ENCODE measurements at regions not wholly inside any gene's neighbourhood (a gene's known extent, or its start where the extent isn't known, plus 50 kb on each side); places are given as distances from the start of the nearest gene placed in this dataset.

DNA sequence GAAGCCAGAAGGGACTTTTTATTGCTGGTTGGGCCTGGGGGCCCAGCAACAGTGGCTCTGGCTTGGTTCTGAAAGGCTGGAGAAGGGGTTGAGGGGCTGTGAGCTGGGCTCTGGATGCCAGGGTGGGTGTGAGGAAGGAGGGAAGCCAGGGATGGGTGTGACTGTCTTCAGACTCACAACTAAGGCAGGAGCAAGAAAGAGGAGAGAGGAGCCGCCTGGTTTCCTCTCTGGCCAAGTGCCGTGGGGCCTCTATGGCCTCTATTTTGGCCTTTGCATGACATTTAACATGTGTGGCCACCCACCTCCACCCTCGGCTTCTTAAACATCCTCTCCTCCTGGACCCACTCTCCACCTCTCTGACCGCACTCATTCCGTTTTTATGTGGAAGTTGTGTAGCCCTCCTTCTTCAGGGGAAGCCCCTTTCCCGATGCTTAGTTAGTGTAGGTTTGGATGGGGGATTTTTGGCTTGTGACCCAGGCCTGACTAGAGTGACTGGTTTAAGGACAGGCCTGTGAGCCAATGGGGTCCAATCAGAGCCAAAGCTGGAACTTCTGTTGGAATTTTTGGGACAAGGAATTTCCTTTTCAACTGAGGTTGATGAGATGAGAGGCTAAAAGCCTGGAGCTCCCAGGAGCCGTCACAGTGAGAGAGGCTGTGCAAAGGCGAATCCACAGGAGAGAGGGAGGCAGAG, 517.8 kb downstream of the CCDC171 start:
- TF ChIP-seq EP300 (IDR thresholded peaks at IDR 0.05; ENCODE audit: borderline replicate concordance in 1 of 2, low read depth in 1 of 2, low read length in 1 of 2), result no peak
- TF ChIP-seq, protein P1, sequence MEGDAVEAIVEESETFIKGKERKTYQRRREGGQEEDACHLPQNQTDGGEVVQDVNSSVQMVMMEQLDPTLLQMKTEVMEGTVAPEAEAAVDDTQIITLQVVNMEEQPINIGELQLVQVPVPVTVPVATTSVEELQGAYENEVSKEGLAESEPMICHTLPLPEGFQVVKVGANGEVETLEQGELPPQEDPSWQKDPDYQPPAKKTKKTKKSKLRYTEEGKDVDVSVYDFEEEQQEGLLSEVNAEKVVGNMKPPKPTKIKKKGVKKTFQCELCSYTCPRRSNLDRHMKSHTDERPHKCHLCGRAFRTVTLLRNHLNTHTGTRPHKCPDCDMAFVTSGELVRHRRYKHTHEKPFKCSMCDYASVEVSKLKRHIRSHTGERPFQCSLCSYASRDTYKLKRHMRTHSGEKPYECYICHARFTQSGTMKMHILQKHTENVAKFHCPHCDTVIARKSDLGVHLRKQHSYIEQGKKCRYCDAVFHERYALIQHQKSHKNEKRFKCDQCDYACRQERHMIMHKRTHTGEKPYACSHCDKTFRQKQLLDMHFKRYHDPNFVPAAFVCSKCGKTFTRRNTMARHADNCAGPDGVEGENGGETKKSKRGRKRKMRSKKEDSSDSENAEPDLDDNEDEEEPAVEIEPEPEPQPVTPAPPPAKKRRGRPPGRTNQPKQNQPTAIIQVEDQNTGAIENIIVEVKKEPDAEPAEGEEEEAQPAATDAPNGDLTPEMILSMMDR (IDR thresholded peaks at IDR 0.05), result no peak
- TF ChIP-seq RFX5 (IDR thresholded peaks at IDR 0.05; ENCODE audit: low read length), result no peak
- TF ChIP-seq TCF12 (IDR thresholded peaks at IDR 0.05), result no peak
- no peak for TF ChIP-seq FOSL2 (IDR thresholded peaks at IDR 0.05; ENCODE audit: borderline replicate concordance, low read depth)
- no peak for TF ChIP-seq RAD21 (IDR thresholded peaks at IDR 0.05; ENCODE audit: low read length)
- TF ChIP-seq, protein P2, sequence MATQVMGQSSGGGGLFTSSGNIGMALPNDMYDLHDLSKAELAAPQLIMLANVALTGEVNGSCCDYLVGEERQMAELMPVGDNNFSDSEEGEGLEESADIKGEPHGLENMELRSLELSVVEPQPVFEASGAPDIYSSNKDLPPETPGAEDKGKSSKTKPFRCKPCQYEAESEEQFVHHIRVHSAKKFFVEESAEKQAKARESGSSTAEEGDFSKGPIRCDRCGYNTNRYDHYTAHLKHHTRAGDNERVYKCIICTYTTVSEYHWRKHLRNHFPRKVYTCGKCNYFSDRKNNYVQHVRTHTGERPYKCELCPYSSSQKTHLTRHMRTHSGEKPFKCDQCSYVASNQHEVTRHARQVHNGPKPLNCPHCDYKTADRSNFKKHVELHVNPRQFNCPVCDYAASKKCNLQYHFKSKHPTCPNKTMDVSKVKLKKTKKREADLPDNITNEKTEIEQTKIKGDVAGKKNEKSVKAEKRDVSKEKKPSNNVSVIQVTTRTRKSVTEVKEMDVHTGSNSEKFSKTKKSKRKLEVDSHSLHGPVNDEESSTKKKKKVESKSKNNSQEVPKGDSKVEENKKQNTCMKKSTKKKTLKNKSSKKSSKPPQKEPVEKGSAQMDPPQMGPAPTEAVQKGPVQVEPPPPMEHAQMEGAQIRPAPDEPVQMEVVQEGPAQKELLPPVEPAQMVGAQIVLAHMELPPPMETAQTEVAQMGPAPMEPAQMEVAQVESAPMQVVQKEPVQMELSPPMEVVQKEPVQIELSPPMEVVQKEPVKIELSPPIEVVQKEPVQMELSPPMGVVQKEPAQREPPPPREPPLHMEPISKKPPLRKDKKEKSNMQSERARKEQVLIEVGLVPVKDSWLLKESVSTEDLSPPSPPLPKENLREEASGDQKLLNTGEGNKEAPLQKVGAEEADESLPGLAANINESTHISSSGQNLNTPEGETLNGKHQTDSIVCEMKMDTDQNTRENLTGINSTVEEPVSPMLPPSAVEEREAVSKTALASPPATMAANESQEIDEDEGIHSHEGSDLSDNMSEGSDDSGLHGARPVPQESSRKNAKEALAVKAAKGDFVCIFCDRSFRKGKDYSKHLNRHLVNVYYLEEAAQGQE (IDR thresholded peaks at IDR 0.05; ENCODE audit: low read depth, low read length), result no peak
- TF ChIP-seq EZH2phosphoT487 (IDR thresholded peaks at IDR 0.05; ENCODE audit: borderline replicate concordance, low read depth), result no peak
- TF ChIP-seq, protein P3, sequence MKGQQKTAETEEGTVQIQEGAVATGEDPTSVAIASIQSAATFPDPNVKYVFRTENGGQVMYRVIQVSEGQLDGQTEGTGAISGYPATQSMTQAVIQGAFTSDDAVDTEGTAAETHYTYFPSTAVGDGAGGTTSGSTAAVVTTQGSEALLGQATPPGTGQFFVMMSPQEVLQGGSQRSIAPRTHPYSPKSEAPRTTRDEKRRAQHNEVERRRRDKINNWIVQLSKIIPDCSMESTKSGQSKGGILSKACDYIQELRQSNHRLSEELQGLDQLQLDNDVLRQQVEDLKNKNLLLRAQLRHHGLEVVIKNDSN (IDR thresholded peaks at IDR 0.05; ENCODE audit: borderline replicate concordance, low read depth), result no peak
- no peak for TF ChIP-seq TEAD4 (IDR thresholded peaks at IDR 0.05; ENCODE audit: borderline replicate concordance, insufficient read depth)
- no peak for TF ChIP-seq POLR2AphosphoS5 (IDR thresholded peaks at IDR 0.05; ENCODE audit: low read depth, low read length)
- TF ChIP-seq, protein P4, sequence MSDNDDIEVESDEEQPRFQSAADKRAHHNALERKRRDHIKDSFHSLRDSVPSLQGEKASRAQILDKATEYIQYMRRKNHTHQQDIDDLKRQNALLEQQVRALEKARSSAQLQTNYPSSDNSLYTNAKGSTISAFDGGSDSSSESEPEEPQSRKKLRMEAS (IDR thresholded peaks at IDR 0.05; ENCODE audit: low read depth), result no peak
- TF ChIP-seq, protein P5, sequence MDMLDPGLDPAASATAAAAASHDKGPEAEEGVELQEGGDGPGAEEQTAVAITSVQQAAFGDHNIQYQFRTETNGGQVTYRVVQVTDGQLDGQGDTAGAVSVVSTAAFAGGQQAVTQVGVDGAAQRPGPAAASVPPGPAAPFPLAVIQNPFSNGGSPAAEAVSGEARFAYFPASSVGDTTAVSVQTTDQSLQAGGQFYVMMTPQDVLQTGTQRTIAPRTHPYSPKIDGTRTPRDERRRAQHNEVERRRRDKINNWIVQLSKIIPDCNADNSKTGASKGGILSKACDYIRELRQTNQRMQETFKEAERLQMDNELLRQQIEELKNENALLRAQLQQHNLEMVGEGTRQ (IDR thresholded peaks at IDR 0.05; ENCODE audit: borderline replicate concordance, low read depth, low read length), result no peak
- TF ChIP-seq SIN3A (IDR thresholded peaks at IDR 0.05; ENCODE audit: borderline replicate concordance, low read depth, low read length), result no peak

Data from SK-N-SH (cell line).